HG03378 (cell line): ENCODE measurements at regions not wholly inside any gene's neighbourhood (a gene's known extent, or its start where the extent isn't known, plus 50 kb on each side); places are given as distances from the start of the nearest gene placed in this dataset.
"Not testable (repeated sequence)": the region's sequence is repeated elsewhere in the genome, so short reads cannot be mapped to it uniquely, and the experiment has no call there.

Experiments used
- ATAC-seq: cut with Tn5 transposase; IDR thresholded peaks from one replicate; pipeline ENCODE4 v1.9.1; 2021; ENCODE audit warnings: mild to moderate bottlenecking, moderate library complexity; ENCODE audit not compliant: unreplicated experiment

DNA sequence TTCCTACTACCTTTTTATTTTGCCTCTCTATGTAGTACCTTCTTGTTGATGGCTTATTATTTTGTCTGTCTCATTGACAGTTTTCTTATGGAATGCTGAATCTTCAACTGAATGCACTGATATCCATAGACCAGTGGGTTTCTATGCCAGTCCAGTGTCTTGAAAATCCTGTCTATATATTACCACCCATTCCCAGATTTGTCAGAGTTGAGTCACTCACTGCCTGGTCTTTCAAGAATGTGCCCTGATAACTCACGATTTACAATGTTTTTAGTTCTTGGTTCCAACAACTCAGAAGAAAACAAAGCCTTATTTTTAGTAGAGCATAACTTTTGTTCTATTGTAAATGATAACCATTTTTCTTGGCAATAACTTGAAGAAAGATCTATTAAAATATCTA, 606.0 kb upstream of the PITX2 start:
- no peak for ATAC-seq

DNA sequence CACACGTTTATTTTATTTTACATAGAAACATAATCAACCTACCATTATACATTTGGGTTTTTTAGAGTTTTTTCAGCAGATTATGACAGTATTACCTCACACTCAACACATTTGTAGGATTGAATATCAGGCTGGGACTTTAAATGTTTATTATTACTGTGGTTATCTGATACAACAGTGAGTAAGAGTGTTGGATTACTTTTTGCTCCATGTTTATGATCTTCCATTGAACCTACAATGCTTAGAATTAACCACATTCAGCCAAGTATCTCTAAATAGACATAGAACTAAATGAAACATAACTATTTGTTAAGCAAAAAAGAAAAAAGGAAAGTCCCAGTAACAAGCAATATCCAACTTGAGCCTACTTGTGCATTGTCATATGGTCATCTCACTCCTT, 607.4 kb upstream of the PITX2 start:
- ATAC-seq: no peak

DNA sequence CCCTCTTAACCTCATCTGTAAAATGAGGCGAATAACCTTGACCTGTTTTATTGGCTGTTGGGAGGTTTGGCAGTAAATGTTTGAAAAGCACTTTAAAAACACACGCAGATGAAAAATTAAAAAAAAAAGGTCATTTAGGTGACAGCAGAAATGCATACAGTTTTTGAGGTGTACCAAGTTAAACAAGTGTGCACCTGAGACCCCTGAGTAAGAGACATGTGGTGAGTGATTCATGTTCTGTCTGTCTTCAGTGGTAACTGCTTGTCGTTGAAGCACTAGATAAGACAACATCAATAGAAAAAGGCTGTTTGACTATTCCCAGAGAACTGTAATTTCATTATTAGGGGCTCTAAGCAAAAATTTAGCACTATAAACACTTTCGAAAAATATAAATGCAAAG, 608.4 kb upstream of the PITX2 start:
- no peak for ATAC-seq

DNA sequence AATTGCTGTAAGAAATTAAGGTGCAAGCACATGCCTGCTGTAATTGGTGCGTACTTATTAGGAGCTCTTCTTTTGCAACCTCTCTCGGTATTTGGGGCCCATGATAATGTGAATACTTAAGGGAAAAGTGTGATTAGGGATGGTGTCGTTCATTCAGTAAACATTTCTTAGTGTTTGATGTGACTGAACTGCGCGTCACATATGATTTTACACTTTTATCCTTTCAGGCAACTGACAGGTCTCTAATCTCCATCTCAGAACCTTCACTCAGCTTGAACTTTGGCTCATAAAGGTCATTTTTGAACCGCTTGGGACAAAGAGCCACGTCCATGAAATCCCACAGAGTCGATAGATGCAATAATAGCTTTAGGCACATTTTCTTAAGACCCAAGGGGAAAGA, 612.1 kb upstream of the PITX2 start:
- no peak for ATAC-seq

DNA sequence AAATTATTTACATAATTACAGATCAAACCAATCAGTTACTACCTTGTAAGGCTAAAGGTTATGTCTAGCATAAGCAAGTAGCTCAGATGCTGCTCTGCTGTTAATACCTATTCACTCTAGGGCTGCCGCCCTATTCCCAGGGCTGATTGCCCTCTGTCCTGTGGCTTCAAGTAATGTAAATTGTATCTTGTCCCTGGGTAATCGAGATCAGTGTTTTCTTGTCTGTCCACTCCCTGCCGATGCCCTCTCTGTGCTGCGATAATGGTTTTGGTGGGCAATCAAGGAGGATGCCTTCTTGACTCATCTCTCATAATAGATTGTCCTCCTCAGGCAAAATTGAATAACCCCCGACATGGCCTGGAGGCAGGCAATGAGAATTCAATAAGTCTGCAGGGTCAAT, 641.0 kb upstream of the PITX2 start:
- ATAC-seq: no peak

DNA sequence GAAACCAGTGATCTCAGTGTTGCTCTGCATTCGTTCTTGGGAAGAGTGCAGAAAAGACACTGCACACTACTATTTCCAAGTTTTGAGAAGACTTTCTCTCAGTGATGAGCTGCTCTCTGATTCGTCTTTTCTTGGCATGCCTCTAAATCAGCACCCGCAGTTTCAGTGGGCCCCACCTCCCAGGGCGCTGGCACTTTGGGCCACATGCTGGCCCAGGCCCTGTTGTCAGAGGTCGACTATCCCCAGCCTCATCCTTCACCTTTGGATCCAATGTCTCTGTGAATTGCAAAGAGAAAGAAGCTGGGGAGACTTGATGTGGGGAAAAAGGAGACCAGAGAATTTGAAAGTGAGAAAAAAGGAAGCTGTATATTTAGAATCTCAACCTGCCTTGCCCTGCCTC, 644.1 kb upstream of the PITX2 start:
- ATAC-seq: no peak

DNA sequence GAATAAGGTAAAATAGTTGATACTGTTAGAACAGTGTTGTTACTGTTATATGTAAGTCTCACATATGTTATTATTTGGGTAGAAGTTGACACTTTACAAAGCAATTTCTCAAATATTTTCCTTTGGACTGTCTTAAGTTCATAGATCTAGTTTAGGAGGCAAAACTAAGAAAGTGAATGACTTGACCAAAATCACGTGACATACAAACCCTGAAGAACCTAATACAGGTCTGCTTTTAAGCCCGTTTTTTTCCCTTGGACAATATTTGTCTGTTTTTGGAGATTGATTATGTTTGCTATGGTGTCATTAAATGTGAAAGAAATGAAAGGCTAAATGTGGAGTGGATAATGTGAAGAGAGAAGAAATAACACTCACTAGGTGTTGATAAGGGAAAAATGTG, 644.9 kb upstream of the PITX2 start:
- ATAC-seq: no peak

DNA sequence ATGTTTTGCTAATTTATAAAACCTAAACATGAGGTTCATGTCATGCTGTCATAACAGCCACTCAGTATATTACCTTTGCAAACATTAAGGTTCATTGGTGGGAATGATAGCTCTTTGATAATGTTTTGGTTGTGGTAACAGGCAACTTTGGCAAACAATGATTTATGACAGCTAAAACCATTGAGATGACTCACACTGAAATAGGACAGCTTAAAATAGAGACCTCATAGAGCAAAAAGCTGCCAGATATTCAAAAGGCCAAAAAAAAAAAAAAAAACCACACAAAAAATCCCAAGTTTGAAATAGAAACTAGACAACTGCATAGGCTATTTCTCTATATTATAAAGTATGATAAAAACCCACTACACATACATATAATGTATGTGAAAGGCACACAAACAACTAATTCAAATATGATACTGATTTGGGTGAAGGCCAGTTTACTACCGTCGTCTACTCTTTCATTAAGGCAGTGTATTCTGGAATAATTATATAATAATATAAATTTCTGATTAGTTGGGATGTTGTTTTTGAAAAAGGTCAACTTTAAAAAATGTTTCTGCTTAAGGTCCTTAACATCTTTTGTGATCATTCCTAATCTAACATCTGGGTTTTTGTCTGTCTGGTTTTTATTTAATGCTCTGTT, 646.0 kb upstream of the PITX2 start:
- ATAC-seq: peak; percentile 84

DNA sequence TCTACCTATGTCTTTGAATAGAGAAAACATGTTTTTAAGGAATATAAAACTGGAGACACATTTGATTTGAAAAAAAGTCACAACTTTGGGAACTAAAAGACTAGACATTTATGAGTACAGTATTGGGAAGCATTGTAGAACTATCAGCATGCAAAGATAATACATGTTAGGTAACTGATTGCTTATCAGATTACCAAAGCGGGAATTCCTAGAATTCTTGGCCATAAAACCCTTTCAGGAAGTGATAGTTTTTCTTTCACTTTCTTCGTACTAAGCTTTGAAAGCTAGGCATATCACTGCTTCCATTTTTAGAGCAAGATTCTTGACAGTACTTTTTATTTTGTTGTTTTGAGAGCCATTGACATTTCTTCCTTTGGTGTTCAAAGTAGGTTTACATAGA, 646.6 kb upstream of the PITX2 start:
- ATAC-seq: no peak

DNA sequence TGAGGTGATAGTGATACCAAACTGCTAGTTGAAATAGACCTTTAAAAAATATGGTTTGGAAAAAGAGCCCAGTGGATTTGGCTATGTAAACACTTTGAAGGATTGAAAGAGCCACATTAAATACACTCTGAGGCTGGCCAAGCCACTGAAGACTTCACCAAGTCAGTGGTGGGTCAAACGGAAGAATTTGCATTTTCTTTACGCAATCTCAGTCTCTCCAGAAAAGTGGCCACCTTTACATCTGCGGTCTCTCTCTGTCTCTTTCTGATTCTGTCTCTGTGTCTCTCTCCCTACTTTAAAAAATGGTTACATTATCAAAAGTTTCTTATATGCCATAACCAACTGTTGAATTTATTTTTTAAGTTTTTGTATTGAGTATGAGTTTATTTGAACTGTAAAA, 651.2 kb upstream of the PITX2 start:
- no peak for ATAC-seq

DNA sequence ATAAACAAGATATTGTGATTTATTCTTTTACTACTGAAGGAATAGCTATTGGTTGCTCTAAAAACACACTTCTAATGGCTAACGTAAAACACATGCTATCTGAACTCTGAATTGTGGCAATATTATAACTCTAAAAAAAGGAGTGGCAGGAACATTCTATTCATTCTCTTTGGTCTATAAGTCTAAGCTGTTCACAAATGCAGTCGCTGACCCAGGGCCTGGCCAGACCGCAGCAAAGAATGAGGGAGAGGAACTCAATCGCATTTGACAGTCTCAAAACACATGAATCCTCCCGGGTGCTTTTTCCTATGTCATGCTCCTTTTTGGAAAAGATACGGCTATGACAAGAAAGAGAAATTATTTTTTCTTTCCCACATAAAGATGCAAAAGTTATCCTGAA, 651.6 kb upstream of the PITX2 start:
- ATAC-seq: no peak

DNA sequence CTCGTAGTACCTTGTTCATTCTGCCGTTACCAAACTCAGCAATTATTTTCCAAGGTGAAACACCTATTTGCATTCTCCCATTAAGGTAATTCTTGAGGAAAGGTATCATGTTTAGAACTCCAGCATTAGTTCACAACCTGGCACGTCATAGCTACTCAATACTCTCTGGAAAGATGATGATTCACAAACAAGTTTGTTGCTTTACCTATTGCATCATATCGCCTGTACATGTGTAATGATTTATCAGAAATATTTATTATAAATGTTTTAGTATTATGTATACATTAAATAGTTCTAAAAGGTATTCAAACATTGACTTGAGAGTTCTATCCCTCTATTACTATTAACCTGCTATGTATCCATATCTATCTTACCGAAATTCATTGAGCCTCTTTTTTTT, 658.3 kb upstream of the PITX2 start:
- no peak for ATAC-seq

DNA sequence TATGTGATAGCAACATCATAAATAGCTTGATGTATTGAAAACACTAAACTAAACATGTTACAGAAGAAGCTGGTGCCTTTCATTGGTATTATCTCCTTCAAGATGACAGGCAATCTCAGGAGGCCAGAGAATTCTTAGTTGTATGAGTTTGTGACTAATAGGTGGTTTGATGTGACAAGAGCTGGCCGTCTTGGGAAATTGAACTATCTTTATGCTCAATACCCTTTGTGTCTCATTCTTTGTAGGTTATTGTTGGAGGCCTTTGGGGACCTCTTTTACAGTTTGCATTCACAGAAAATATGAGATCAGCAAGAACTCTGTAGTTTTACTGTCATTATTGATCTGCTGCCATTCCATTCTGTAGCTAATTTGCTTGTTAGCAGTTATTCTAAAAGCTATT, 659.2 kb upstream of the PITX2 start:
- no peak for ATAC-seq

DNA sequence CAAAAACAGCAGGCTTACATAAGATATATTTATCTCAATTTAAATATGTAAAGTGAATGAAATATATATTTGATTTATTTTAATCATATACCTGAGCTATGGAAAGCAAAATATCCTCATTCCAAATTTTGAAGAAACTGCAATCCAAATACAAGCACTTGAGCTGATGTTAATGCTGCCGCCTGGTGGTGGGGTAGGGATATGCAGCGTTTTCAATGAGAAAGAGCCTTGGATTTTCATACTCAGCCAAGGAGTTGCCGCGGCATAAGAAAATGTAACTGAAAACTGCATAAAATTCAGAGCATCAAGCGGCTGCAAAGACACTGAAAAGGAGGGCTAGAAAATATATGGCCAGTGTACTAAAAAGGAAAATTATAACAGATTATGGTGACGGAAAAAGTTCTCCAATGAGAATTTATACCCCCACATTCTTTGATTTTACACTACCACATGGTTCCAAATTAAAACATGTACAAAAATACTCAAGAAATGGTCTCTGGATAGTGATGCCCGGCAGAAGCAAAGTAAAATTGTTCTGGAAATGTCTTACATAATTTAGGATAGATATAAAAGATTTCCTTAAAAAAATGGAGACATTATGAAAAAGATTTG, 660.3 kb upstream of the PITX2 start:
- ATAC-seq: no peak

DNA sequence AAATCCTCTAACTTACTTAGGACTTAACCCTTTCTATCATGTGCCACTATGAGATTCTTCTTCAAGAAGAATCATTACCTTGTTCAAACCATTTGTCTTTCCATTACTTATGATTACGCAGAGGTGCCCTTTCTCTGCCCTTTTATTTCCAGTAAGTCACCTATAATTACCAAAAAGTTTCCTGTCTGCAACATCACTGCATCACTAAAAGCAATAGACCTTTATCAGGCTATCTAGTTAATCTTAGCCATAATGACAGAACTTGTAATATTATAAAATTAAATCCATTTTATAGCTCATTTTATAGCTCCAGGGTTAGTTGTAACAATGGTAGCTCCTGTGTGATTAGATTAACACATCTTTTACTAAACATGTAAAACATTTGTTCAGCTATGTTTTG, 673.6 kb upstream of the PITX2 start:
- ATAC-seq: no peak

DNA sequence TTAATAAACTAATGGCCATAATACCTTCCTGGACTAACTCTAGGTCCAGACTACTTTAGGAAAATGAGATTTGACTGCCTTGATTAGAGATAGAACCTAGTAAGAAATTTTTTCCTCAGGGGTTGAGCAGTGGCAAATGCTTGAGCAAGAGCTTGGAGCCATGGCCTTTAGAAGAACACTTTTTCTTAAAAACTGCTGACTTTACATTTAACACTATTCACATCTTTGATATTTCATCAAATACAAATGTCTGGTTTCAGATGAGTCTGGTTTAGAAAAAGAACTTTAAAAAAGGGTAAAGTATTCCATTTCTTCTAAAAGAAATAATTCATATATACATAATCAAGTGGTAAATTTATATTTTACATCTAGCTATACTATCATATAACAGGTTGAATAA, 680.9 kb upstream of the PITX2 start:
- ATAC-seq: no peak

DNA sequence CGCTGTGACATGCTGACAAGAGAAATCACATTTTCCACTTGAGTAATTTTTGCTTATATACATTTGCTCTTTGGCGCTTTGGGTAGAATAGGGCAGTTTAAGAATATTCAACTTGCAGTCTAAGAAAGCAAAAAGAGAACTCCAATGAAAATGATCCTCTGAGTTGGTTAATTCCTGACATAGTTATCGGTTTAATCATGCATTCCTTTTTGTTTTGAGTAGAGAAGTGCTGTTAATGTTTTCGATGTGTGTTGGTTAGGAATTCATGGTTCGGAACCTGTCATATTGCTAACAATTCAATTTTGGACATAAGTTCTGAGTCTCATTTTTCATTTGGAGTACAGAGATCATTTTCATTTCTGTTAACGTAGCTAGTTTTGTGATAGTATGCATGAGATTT, 700.6 kb upstream of the PITX2 start:
- no peak for ATAC-seq

DNA sequence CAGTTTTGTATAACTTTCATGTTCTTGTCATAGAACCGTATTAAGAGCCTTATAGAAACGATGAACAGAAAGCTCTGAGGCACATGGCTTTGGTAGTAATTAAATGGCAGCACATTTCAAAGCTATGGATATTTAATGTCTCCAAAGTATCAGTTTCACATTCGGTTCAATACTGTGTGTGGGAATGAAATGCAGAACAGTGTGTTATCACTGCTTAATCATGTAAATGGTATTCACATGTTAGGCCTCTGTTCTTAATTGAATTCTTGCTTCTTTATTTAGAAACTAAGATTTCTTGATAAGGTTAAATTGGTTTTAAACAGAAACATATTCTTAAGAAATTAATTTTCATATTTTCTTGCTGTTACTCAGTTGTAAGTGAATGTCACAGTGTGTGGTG, 701.0 kb upstream of the PITX2 start:
- ATAC-seq: no peak

DNA sequence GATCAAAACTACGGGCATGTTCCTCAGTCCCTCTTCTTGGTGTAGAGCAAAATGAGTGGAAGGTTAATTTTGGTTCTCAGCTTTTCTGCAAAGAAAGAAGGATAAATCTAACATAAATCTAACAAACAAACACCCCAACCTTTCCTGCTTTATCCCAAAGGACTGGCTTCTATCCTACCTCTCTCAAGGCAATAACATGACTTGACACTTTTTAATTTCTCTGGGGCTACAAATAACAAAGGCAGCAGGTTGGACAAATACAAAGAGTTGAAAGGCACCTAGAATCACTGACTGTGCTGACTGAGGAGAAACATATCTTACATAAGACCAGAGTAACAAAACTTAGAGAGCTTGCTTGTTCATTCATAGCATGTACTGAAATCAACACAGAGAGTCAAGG, 703.6 kb upstream of the PITX2 start:
- no peak for ATAC-seq

DNA sequence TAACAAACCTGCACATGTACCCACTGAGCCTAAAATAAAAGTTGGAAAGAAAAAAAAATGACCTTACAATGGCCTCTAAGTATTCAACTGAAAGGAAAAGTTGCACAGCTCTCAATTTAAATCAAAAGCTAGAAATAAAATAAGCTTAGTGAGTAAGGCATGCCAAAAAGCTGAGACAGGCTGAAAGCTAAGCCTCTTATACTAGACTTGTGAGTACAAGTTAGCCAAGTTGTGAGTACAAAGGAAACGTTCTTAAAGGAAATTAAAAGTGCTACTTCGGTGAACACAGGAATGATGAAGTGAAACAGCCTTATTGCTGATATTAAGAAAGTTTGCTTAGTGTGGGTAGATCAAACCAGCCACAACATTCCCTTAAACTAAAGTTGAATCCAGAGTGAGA, 707.9 kb upstream of the PITX2 start:
- no peak for ATAC-seq

DNA sequence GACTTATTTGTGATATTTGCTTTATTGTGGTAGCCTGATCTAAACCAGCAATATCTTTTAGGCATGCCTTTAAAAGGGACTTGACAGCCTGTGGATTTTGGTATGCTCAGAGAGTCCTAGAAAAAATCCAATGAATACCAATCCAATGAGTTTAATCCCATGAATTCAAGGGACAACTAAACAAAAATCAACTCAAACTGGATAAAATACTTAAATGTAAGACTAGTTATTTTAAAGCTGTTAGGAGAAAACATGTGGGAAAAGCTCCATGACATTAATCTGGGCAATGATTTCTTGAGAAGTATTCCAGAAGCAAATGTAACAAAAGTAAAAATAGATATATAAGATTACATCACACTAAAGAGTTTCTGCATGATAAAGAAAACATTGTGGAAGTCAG, 711.5 kb upstream of the PITX2 start:
- no peak for ATAC-seq

DNA sequence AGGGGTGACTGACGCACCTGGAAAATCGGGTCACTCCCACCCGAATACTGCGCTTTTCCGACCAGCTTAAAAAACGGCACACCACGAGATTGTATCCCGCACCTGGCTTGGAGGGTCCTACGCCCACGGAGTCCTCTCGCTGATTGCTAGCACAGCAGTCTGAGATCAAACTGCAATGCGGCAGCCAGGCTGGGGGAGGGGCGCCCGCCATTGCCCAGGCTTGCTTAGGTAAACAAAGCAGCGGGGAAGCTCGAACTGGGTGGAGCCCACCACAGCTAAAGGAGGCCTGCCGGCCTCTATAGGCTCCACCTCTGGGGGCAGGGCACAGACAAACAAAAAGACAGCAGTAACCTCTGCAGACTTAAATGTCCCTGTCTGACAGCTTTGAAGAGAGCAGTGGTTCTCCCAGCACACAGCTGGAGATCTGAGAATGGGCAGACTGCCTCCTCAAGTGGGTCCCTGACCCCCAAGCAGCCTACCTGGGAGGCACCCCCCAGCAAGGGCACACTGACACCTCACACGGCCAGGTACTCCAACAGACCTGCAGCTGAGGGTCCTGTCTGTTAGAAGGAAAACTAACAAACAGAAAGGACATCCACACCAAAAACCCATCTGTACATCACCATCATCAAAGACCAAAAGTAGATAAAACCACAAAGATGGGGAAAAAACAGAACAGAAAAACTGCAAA, 714.5 kb upstream of the PITX2 start:
- not testable (repeated sequence) for ATAC-seq

DNA sequence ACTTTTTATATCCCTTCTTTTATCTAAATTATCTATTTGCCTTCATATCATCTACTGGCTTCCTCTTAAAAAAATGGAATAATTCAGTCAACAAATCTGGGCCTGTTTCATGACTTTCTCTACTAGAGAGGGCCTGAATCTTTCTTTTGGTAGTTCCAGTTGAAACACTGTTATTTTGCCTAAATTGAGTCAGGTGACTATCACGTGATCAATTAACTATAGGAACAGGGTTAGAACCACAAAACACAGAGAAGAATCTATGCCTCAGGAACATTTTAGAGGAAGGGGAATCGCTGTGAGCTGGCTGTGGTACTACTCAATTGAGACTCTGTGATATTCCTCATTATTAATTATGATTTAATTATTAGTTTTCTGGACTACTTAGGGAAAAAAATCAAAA, 736.7 kb upstream of the PITX2 start:
- ATAC-seq: no peak
